Embryonic facial prominence (tissue), 1 donor: ENCODE measurements at regions not wholly inside any gene's neighbourhood (a gene's known extent, or its start where the extent isn't known, plus 50 kb on each side); places are given as distances from the start of the nearest gene placed in this dataset.

Source experiments
- DNase-seq: peaks from one replicate; pipeline ENCODE4 v3.0.0-alpha.2; 2016; ENCODE audit errors: extremely low spot score

GRCh38 chr2:160943414-160943813 is 216.8 kb upstream of the TANK start:
- DNase-seq: no peak

GRCh38 chr2:160952464-160953254 is 207.6 kb upstream of the TANK start:
- DNase-seq: no peak

GRCh38 chr2:160955578-160955977 is 204.7 kb upstream of the TANK start:
- DNase-seq: no peak

GRCh38 chr2:160956243-160956802 is 203.9 kb upstream of the TANK start:
- DNase-seq: no peak

DNA sequence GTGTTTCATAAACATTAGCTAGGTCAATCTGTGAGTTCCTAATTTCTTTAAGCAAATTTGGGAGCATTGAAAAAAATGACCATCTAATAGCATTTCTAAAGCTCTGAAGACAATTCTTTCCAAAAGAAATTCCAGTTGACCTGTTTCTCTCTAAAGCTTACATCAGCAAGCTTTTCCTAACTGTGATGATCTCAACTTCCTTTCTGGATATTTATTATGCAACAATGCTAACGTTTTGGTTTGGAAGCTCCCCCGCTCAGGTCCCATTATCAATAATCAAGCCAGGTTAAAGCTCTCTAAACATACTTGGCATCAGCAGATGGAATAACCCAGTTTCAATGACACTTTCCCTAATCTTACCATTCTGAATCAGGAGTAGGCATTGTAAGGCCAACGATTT is 196.3 kb upstream of the TANK start:
- DNase-seq: no peak

- no peak for DNase-seq
Measured at GRCh38 chr2:160967523-160967922, 192.7 kb upstream of the TANK start.

GRCh38 chr2:160968183-160968582 is 192.0 kb upstream of the TANK start:
- no peak for DNase-seq

DNA sequence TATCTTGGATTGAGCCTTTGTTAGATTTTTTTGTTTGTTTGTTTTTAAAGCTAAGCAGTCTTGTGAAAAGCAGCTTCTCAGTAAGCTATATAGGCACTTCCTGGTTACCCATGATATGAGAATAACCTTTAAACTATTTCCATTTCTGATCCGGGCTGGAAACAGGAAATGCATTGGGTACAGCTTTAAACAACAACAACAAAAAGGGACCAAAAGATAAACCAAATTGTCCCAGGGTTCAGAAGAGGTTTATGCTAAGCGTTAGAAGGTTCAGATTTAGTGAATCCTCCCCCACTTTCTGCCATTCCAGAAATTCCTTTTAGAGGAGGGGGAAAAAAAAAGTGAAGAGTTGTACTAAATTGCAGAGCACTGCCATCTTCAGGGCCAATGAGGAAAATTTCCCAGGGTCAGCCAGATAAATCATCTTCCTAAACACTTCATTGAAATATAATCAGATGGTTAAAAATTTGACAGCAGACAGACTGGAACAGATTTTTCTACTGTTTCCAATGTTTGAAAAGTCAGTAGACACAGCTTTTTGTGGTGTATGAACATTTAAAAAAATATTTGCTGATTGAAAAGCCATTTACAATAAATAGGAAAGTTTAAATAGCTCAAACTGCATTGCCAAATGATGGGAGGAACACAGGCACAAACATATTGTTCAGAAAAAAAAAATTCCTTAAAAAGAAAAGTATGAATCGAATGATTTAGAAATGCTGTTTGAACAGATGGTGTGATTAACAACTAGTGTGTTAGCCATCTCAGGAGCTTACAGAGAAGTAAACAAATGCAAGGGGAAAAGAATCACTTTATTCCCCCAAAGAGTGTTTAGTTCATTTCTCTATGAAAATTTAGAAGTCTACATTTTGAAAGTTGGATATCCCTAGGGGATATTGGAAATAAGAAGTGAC is 189.9 kb upstream of the TANK start:
- DNase-seq: peak; percentile 86

DNA sequence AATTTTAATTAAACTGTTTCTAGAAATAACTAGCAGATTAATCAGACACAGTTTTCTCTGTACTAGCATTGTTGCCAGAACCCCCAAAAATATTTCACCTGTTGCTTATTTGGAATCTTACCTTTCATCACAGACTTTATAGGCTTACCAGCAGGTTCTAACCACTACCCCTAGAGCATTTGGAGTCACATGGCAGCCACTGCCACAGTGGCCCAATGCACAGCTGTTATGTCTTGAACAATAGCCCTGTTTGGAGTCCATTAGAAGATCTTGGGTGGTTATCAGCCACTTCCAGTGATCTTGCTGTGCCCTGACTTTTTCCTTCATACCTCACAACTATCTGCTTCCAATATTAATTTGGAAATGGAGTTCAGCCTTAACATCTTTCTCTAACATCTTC is 186.2 kb upstream of the TANK start:
- no peak for DNase-seq

DNA sequence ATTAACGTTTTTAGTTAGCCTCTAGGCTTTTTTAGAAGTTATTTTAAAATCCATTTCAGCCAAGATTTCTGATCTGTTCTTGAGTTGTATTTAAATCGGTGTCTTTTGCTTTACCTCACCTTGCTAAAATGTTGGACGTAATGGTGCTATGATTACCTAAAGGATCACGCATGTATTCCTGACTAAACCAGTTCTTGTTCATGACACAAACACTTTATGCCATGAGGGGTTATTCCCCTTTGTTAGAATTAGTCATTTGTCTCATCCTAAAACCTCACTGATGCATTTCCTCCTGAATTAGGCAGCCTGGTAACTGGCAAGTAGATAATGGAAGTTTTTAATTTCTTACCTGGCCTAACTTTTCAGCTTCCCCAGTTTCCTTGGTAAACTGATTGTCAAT is 185.4 kb upstream of the TANK start:
- DNase-seq: no peak

DNA sequence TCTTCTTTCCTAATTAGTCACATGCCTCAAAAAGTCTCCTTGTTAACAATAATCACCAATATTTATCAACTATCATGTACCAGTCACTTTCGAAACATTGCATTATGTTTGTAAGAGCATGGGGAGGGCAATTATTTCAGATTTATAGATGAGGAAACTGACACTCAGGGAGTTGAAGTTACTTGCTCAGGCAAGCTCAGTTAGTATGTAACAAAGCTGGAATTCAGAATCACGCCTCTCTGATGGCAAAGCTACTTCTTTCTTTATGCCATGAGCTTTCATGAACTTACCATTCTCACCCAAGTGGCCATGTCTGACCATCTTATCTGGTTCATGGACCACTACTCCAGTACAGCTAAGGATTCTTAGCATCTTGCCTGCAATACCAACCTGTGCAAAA is 183.4 kb upstream of the TANK start:
- DNase-seq: no peak

- no peak for DNase-seq
Measured at GRCh38 chr2:160977376-160977775, 182.9 kb upstream of the TANK start.

DNA sequence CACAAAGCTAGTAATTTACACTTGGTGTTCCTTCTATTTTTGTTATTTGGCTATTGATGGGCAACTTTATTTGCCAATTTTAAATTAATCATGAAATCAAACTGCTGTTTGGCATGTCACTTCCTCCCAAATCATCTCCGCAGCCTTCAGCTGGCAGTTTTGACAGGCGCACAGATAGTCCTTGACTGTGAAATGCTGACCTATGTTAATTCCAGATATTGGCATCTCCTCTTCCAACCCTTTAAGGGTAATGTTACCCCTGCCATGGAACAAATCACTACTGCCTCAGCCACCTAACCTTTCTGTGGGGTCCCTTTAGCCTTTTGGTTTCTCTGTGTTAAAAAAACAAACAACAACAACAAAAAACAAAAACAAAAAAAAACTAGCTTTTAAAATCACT is 182.4 kb upstream of the TANK start:
- DNase-seq: no peak

- no peak for DNase-seq
Measured at GRCh38 chr2:160984426-160985077, 175.7 kb upstream of the TANK start.

GRCh38 chr2:160989778-160990177 is 170.4 kb upstream of the TANK start:
- peak; percentile 5 for DNase-seq

DNA sequence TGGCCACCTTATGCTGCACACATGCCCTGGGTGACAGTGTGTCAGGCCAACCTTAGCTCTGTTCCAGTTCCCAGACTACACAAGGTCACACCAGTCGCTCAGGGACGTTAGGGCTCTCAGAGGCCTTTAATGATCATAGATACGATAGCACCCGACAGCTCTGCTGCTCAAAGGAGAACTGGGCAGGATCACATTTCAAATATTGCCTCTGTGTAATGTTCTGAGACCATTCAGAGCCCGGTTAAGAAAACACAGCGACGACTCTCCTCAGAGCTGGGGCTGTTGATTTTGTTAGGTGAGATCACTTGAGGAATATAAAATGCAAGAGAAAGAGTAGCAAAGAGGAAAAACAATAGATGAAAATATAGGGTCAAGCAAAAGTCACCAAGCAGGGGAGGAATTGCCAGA is 166.6 kb upstream of the TANK start:
- no peak for DNase-seq

GRCh38 chr2:160994141-160995002 is 165.9 kb upstream of the TANK start:
- DNase-seq: peak; percentile 80

DNA sequence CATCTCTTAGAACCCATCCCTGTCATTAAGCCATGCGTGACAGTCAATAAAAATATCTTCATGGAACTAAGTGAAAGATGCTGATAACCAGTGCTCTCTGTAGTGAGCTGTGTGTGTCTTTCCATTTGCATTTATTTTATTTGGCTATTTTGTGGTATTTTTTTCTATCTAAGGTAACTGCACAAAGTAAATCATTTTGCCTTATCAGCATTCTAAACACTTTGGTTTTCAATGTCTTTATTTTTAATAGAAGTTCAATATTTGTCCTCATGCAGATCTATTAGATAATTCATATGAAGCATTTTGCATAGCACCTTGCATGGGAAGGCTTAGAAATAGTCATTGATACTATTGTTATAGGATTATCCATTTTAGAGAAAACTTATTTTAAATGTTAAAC is 163.6 kb upstream of the TANK start:
- DNase-seq: no peak

DNA sequence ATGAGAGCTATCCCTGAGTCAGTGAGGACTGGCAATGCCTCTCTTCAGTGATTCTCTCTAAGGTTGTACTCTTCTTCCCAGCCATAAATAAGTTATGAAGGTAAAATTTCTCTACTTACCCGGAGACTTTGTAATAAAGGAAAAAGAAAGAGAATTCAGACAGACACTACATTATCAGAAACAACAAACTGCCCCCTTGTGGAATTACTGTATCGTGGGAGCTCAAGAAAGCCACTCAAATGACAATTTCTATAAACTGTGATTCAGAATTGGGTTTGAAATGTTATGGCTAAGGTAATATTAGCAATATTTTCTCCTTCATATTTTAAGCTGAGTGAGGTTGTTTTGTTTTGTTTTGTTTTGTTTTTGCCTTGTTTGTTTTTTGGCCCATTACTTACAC is 155.8 kb upstream of the TANK start:
- DNase-seq: no peak

DNA sequence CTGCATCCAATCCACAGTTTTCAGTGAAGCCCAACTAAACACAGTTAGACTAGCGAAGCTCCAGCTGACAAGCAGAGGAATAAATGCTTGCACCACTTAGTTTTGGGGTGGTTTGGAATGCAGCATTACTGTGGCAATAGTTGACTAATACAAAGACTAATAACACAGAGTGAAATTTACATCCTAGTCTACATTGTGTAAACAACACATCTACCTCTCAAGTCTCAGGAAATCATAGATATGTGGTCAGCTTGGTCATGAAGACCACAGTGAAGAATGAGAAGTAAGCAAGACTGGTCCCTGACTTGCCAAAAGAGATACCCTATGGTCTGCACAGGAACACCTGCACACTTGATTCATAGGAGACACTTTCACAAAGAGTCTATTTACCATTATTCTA is 155.1 kb upstream of the TANK start:
- DNase-seq: no peak

GRCh38 chr2:161008311-161008710 is 151.9 kb upstream of the TANK start:
- no peak for DNase-seq
